K562 (cell line): ENCODE measurements at regions not wholly inside any gene's neighbourhood (a gene's known extent, or its start where the extent isn't known, plus 50 kb on each side); places are given as distances from the start of the nearest gene placed in this dataset.

ENCODE experiments used
- ATAC-seq: fragments of 200-7000 bp; cut with Tn5 transposase; 3 replicates; pipeline ENCODE4 v1.9.1; 2020; ENCODE audit warnings: moderate library complexity
- BruUV-seq: library from RNA; stranded (reverse); fragments of 400-500 nt; replicated peaks from 2 replicates; lab custom pipeline; 2021; lab: Mats Ljungman, UMichigan
- CTCF ChIA-PET: fragments of 300-600 bp; formaldehyde crosslinking; extraction: SDS; loops from one replicate; lab custom pipeline; 2021; ENCODE audit warnings: low intra/inter-chr PET ratio; lab: Yijun Ruan, JAX
- POLR2A ChIA-PET: fragments of 300-600, 350-650 bp; sonication (Branson Sonifier 250); formaldehyde crosslinking; extraction: SDS; loops from one replicate; lab custom pipeline; 2021; ENCODE audit warnings: antibody characterized with exemption, inconsistent platforms; lab: Yijun Ruan, JAX
- DNase-seq, 4 experiments: peaks; one replicate each; pipeline versions ENCODE4 v3.0.0 to v3.0.0-alpha.2; 2011 to 2018; ENCODE audit warnings: low spot score in 3 of 4, mixed read lengths in 3 of 4; ENCODE audit errors: extremely low read depth in 1 of 4
- FAIRE-seq: peaks from 2 replicates; lab custom pipeline; 2011; peaks lifted over from hg19 to GRCh38; lab: Jason Lieb, UNC
- H2AFZ ChIP-seq: 2 replicates; pipeline ENCODE4 v1.6.0; 2011; ENCODE audit warnings: low read depth, low read length, control low read depth, inconsistent platforms
- H3K27ac ChIP-seq: fragments of 200-600 bp; 3 replicates; pipeline ENCODE4 v1.8.0; 2011; ENCODE audit warnings: low read depth, mild to moderate bottlenecking, control low read depth, inconsistent platforms, low read length, moderate library complexity, mixed read lengths; ENCODE audit errors: extremely low read depth
- H3K27me3 ChIP-seq, 2 experiments: fragments of 300-600 bp in 1 of 2; 2 replicates in 1 of 2; 3 replicates in 1 of 2; pipeline versions ENCODE4 v1.6.0 to v1.8.0; 2011; ENCODE audit warnings: inconsistent platforms in 2 of 2, low read length in 2 of 2, mild to moderate bottlenecking in 1 of 2, mixed read lengths in 1 of 2, moderate library complexity in 1 of 2; ENCODE audit not compliant: control insufficient read depth in 2 of 2, insufficient read depth in 2 of 2
- H3K36me3 ChIP-seq: fragments of 300-600 bp; 3 replicates; pipeline ENCODE4 v1.8.0; 2011; ENCODE audit warnings: mild to moderate bottlenecking, low read length, inconsistent platforms; ENCODE audit not compliant: control insufficient read depth, insufficient read depth
- H3K4me1 ChIP-seq, 2 experiments: fragments of 200-600 bp in 1 of 2; replicated peaks in 1 of 2; 2 replicates in 1 of 2; 3 replicates in 1 of 2; pipeline versions ENCODE4 v1.5.1 to v1.8.0; 2011; ENCODE audit warnings: inconsistent platforms in 2 of 2, low read length in 2 of 2, mild to moderate bottlenecking in 1 of 2, mixed read lengths in 1 of 2, moderate library complexity in 1 of 2; ENCODE audit not compliant: control insufficient read depth in 2 of 2, insufficient read depth in 2 of 2
- H3K4me2 ChIP-seq: 2 replicates; pipeline ENCODE4 v1.6.1; 2011; ENCODE audit warnings: low read length, control low read depth, inconsistent platforms, mixed read lengths; ENCODE audit not compliant: insufficient read depth
- H3K4me3 ChIP-seq: fragments of 200-600 bp; sonication (generic), shearing (Covaris generic); 2 replicates; pipeline ENCODE4 v1.5.1; 2016; ENCODE audit warnings: control low read depth, inconsistent platforms
- H3K79me2 ChIP-seq: fragments of 200-600 bp; 3 replicates; pipeline ENCODE4 v1.8.0; 2011; ENCODE audit warnings: low read length, inconsistent platforms; ENCODE audit not compliant: control insufficient read depth, insufficient read depth
- H3K9ac ChIP-seq, 2 experiments: 2 replicates each; pipeline versions ENCODE4 v1.6.0 to v1.6.1; 2011; ENCODE audit warnings: low read depth in 2 of 2, low read length in 2 of 2, control low read depth in 1 of 2, inconsistent platforms in 1 of 2, mild to moderate bottlenecking in 1 of 2, mixed read lengths in 1 of 2; ENCODE audit not compliant: insufficient read depth in 1 of 2
- H3K9me1 ChIP-seq: one replicate; pipeline ENCODE4 v1.6.0; 2011; ENCODE audit warnings: inconsistent platforms, mild to moderate bottlenecking, low read length, moderate library complexity; ENCODE audit not compliant: control insufficient read depth, insufficient read depth
- H3K9me3 ChIP-seq: replicated peaks from 2 replicates; pipeline ENCODE4 v1.5.1; 2011; ENCODE audit warnings: low read depth, low read length, inconsistent platforms; ENCODE audit not compliant: control insufficient read depth, insufficient read depth
- H4K20me1 ChIP-seq: replicated peaks from 2 replicates; pipeline ENCODE4 v1.6.1; 2011; ENCODE audit warnings: low read length, inconsistent platforms, mixed read lengths; ENCODE audit not compliant: control insufficient read depth, insufficient read depth
- BACH1 ChIP-seq: fragments of 200-800 bp; sonication (Bioruptor generic); IDR thresholded peaks from 2 replicates; pipeline ENCODE4 v1.6.1; 2016; ENCODE audit warnings: missing genetic modification characterization, missing compliant biosample characterization
- BDP1 ChIP-seq: IDR thresholded peaks from 3 replicates; pipeline ENCODE4 v1.6.1; 2011; ENCODE audit not compliant: insufficient read length, insufficient read depth
- C11orf30 ChIP-seq: fragments of 450-650 bp; IDR thresholded peaks from 2 replicates; pipeline ENCODE4 v1.6.1; 2016; ENCODE audit warnings: low read depth, mild to moderate bottlenecking
- CAMTA2 ChIP-seq: fragments of 250-450 bp; sonication (Bioruptor Pico); conservative IDR thresholded peaks from 2 replicates; pipeline ENCODE4 v1.5.1; 2022
- CLOCK ChIP-seq: fragments of 250-450 bp; sonication (Bioruptor Pico); IDR thresholded peaks from 2 replicates; pipeline ENCODE4 v1.4.0; 2020; ENCODE audit warnings: mild to moderate bottlenecking, moderate library complexity, borderline replicate concordance
- MCM7 ChIP-seq, 2 experiments: fragments of 450-650 bp; IDR thresholded peaks; 2 replicates each; pipeline ENCODE4 v1.6.1; 2016 to 2018
- MYC ChIP-seq, 2 experiments: fragments of 250-450 bp in 1 of 2; sonication (Bioruptor Pico) in 1 of 2; IDR thresholded peaks; 2 replicates each; pipeline versions ENCODE4 v1.5.1 to v1.6.1; 2012 to 2021; ENCODE audit warnings: low read depth in 2 of 2, borderline replicate concordance in 1 of 2, improper control_type of control experiment in 1 of 2, low read length in 1 of 2, mild to moderate bottlenecking in 1 of 2, moderate library complexity in 1 of 2
- TAF7 ChIP-seq: fragments of 450-650 bp; IDR thresholded peaks from 2 replicates; pipeline ENCODE4 v1.6.1; 2016; ENCODE audit warnings: missing genetic modification characterization, missing compliant biosample characterization
- ZNF354B ChIP-seq: fragments of 250-450 bp; sonication (Bioruptor Pico); IDR thresholded peaks from 2 replicates; pipeline ENCODE4 v1.4.0; 2020
- WGBS: fragments of 100-300 bp; shearing (Covaris generic); methylation state at CpG from one replicate; pipeline ENCODE4 v1.1.6; 2016; ENCODE audit warnings: low coverage, mixed read lengths; ENCODE audit not compliant: insufficient coverage; ENCODE audit errors: missing lambda C conversion rate; 5-methylcytosine and 5-hydroxymethylcytosine counted together
- in situ Hi-C: fragments of 300-500 bp; cut with MboI; formaldehyde crosslinking; loops from 4 replicates; pipeline ENCODE4 v1.15.0; 2018; ENCODE audit warnings: inconsistent platforms, mixed read lengths
- intact Hi-C: fragments of 100-400 bp; cut with micrococcal nuclease; formaldehyde crosslinking; loops from 2 replicates; pipeline ENCODE4 v1.14.2; 2022

GRCh38 chr4:149173241-149174013, 642.2 kb downstream of the IQCM start (continued):
- no peak for TF ChIP-seq ZNF354B (CRISPR knock-in tag)
- no peak for TF ChIP-seq CLOCK
- no peak for TF ChIP-seq CAMTA2 (CRISPR knock-in tag)
- no peak for TF ChIP-seq TAF7 (tag)
- no peak for TF ChIP-seq BDP1
- no peak for TF ChIP-seq BACH1 (tag)
- TF ChIP-seq MCM7 (IDR thresholded peaks at IDR 0.05): no peak

- Histone ChIP-seq H4K20me1 (no peaks in the 10 kb centered on the region), H3K9me1 (no peaks in the 10 kb centered on the region), H3K9me3 (0 out of 2 replicates have a peak, but pooled peaks cover 2% of the 10 kb centered on the region), H3K4me1 (no peaks in the 10 kb centered on the region), H3K9ac (no peak overlapping the region), H3K4me2 (no peak overlapping the region), H3K4me3 (no peak overlapping the region), H3K27ac (no peak overlapping the region), H3K36me3 (no peaks in the 10 kb centered on the region), H2AFZ (no peak overlapping the region), H3K79me2 (no peaks in the 10 kb centered on the region), H3K27me3 (no peaks in the 10 kb centered on the region)
- ChIA-PET POLR2A (no interaction called here), CTCF (no interaction called here)
- 0% methylated on average over 2 of the region's 2 CpGs for WGBS
- no peak for ATAC-seq
- TF ChIP-seq CLOCK (no peak), C11orf30 (no peak), MYC (IDR thresholded peaks at IDR 0.05; ENCODE audit: low read depth, low read length) (no peak), MYC (CRISPR knock-in tag; IDR thresholded peaks at IDR 0.05; ENCODE audit: borderline replicate concordance, low read depth) (no peak)
- BruUV-seq: no TSS peak
- no peak for FAIRE-seq
- in situ Hi-C loops: no loop called here
- no peak for DNase-seq
- intact Hi-C loops: no loop called here
Measured at GRCh38 chr4:149168645-149169044, 647.0 kb downstream of the IQCM start.
